Coronary artery (tissue), 2 donors: ENCODE measurements at regions not wholly inside any gene's neighbourhood (a gene's known extent, or its start where the extent isn't known, plus 50 kb on each side); places are given as distances from the start of the nearest gene placed in this dataset.

Experiments
- DNase-seq: peaks from one replicate; pipeline ENCODE4 v3.0.0-alpha.2; 2017; ENCODE audit warnings: low spot score
- H3K27ac ChIP-seq, 2 donors: fragments of 200-600 bp; sonication (generic); one replicate each; pipeline ENCODE4 v1.5.1; 2016 to 2019
- H3K4me3 ChIP-seq: fragments of 200-600 bp; sonication (generic); 2 replicates; pipeline ENCODE4 v1.5.1; 2016; ENCODE audit warnings: mild to moderate bottlenecking, moderate library complexity
- TF ChIP-seq, protein P1 (sequence below): fragments of 200-600 bp; sonication (generic); IDR thresholded peaks from one replicate; pipeline ENCODE4 v1.5.1; 2019; ENCODE audit warnings: antibody characterized with exemption

DNA sequence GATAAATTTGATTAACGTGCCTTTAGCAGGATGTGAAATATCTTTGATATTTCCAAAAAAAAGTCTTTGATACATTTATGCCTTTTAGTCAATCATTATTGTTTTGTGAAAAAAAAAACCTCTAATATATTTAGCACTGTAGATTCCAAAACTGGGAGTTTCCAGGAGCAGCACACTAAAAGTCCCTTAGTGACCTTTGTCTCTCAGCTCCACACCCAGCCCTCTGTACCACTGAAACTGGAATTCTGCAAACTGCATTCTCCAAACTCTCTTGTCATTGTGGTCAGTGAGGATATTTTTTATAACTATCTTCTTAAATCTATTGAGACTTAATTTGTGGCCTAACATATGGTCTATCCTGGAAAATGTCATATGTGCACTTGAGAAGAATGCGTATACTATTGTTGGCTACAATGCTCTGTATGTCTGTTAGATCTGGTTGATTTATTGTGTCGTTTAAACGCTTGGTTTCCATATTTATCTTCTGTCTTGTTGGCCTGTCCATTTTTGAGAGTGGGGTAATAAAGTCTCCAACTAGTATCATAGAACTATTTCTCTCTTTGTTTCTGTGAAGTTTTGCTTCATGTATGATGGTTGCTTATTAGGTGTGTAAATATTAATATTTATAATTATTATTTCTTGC is 73.2 kb upstream of the CNKSR3 start:
- no peak for DNase-seq
- TF ChIP-seq, protein P1, sequence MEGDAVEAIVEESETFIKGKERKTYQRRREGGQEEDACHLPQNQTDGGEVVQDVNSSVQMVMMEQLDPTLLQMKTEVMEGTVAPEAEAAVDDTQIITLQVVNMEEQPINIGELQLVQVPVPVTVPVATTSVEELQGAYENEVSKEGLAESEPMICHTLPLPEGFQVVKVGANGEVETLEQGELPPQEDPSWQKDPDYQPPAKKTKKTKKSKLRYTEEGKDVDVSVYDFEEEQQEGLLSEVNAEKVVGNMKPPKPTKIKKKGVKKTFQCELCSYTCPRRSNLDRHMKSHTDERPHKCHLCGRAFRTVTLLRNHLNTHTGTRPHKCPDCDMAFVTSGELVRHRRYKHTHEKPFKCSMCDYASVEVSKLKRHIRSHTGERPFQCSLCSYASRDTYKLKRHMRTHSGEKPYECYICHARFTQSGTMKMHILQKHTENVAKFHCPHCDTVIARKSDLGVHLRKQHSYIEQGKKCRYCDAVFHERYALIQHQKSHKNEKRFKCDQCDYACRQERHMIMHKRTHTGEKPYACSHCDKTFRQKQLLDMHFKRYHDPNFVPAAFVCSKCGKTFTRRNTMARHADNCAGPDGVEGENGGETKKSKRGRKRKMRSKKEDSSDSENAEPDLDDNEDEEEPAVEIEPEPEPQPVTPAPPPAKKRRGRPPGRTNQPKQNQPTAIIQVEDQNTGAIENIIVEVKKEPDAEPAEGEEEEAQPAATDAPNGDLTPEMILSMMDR: no peak
- H3K27ac ChIP-seq: no peak overlapping the region
- H3K4me3 ChIP-seq: no peak overlapping the region

DNA sequence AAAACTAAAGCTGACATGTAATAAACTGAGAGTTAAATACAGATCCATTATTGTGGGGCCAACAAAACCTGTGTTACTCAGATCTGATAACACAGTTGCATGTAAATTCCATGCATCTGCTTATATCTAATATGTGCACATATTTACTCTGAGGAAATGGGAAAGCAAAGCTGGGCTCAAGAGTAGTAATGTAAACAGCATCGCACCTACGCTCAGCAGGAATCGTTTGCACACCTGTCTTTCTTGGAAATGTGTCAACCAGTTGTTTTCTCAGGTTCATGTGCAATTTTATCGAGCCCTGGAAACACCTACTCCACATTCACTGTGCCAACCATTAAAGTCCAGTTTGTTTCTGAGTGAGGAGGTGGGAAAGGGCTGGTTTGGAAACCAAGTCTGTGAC is 80.3 kb upstream of the CNKSR3 start:
- no peak overlapping the region for H3K27ac ChIP-seq
- H3K4me3 ChIP-seq: no peak overlapping the region
- no peak for DNase-seq
- TF ChIP-seq, protein P1: no peak

DNA sequence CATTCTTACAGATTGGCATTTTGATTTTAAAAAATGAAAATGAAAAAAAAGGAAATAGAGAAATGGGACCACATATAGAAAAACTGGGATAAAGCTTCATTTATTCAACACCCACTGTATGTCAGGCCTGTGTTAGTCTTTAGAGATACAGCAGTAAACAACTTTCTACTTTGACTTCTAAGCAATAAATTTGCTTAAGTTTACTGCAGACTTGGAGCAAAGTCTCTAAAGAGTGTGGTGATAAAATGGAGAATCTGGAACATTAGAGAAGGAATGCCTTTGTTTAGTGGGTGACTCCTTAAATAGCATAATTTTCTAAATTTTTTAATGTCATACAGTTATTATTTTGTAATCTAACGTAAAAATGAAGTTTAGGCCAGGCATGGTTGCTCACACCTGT is 80.7 kb upstream of the CNKSR3 start:
- TF ChIP-seq, protein P1: no peak
- H3K27ac ChIP-seq: no peak overlapping the region
- DNase-seq: no peak
- H3K4me3 ChIP-seq: no peak overlapping the region

DNA sequence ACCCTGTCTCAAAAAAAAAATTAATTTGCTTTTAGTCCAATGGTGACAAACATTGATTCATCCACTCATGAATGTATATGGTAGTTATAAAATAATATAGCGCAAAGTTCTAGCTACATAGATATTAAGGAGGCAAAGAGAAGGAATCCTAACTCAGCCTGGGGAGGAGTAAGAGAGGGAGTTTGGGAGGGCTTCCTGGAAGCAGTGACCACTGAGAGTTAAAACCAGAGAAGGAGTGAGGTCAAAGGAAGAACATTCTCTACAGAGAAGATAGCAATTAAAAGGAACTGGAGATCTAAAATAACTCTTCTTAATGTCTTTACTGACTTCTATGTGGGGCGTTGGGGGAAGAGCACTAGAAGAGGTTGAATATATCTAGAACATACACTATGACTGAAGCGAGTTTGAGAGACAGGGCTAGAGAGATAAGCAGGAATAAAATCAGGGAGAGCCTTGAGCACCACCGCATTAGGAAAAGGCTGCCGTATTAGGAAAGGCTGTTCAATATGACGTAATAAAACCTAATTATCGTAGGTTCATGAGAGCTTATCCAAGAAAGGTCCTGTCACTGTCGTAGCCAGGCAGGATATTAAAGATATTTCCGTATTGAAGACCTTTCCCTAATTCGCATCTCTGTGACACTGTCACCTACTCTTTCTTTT is 81.8 kb upstream of the CNKSR3 start:
- TF ChIP-seq, protein P1: no peak
- H3K4me3 ChIP-seq: no peak overlapping the region
- DNase-seq: no peak
- H3K27ac ChIP-seq: no peak overlapping the region

DNA sequence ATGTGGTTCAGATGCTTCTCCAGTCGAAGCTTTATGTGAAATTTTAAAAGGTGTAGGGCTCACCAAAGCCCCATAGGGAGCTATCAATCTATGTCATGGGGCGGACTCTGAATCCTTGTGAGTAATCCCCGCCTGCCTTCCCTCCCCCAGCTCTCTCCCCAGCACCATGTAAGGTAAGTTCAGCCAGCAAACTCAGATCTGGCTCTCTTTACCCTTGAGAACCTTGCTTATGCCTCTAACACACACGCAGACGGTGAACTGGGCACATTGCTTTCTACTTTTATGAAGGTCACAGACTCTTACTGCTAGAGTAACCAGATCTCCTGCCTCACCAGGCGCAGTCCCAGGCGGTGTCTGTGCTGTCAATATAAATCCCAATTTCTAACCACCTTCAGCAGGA is 82.6 kb upstream of the CNKSR3 start:
- TF ChIP-seq, protein P1: no peak
- DNase-seq: no peak
- Histone ChIP-seq H3K4me3 (no peak overlapping the region), H3K27ac (no peak overlapping the region)

DNA sequence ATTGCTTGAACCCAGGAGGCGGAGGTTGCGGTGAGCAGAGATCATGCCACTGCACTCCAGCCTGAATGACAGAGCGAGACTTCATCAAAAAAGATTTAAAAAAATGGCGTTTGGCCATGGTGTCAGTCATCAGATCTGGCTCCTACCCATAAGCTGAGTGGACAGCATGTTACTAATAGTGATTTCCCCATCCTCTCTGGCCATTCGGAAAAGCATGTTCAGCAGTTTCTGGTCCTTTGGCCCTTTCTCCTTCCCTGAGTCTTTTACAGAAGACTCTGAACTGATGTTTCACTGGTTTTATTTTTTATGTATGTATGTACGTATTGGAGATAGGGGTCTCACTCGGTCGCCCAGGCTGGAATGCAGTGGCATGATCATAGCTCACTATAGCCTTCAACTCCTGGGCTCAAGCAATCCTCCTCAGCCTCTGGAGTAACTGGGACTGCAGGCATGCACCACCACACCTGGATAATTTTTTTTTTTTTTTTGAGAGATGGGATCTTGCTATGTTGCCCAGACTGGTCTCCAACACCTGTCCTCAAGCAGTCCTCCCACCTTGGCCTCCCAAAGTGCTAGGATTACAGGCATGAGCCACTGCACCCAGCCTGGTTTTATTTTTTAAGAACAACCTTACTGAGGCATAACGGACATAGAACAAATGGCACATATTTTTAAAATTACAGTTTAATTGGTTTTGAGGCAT is 84.2 kb upstream of the CNKSR3 start:
- TF ChIP-seq, protein P1: no peak
- Histone ChIP-seq H3K4me3 (no peak overlapping the region), H3K27ac (no peak overlapping the region)
- no peak for DNase-seq
